ENCODE measurements at regions not wholly inside any gene's neighbourhood (a gene's known extent, or its start where the extent isn't known, plus 50 kb on each side); places are given as distances from the start of the nearest gene placed in this dataset.
"Not testable (repeated sequence)": the region's sequence is repeated elsewhere in the genome, so short reads cannot be mapped to it uniquely, and the experiment has no call there.

DNA sequence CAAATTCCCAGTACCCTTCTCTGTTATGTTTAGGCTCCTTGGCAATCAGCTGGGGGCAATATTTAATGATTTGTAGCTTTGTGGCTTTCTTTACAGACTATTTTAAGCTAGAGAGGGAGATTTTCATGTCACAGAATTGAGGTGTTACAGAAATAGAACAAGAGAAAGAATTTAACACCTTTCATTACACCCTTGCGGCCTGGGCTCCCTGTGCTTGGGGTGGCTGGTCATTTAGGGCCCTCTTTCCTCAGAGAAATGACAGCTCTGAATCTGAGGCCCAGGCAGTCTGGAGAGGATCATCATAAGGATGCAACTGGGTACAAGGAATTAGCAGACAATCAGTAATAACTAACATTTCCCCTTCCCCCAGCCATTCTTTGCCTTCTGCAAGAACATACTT, 104.5 kb upstream of the INTU start:
- Histone ChIP-seq H3K27me3 (ENCODE audit: control insufficient read depth, insufficient read depth, low read length) (peaks cover 9% of the 10 kb centered on the region), H3K36me3 (ENCODE audit: insufficient read depth, low read length) (no peaks in the 10 kb centered on the region), H3K4me1 (ENCODE audit: control insufficient read depth, insufficient read depth, low read length) (no peaks in the 10 kb centered on the region), H3K9ac (ENCODE audit: low read depth, low read length) (no peak overlapping the region), H3K4me2 (ENCODE audit: low read length) (no peak overlapping the region), H3K9me3 (replicated peaks; ENCODE audit: low read length) (no peaks in the 10 kb centered on the region), H3K4me3 (ENCODE audit: low read length) (no peak overlapping the region)

DNA sequence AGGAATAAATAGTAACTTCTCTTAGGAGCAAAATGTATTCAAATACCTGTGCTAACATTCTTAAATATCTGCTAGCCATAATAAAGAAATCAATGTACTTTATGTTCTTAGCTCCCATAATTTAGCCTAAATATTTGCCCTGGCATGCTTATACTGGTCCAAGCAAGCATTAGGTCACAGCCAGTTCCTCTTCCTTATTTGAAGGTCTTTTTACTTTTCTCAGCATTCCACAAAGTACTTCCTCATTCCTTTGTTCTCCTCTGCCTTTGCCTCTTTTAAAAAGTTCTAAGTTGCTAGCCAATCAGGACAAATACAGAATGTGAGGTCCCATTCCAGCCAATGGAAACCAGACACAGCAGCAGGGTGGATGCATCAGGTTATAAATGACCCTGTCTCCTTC, 102.9 kb upstream of the INTU start:
- H3K27me3 ChIP-seq (ENCODE audit: control insufficient read depth, insufficient read depth, low read length); H3K4me2 ChIP-seq (ENCODE audit: low read length); H3K4me1 ChIP-seq (ENCODE audit: control insufficient read depth, insufficient read depth, low read length); H3K9me3 ChIP-seq (replicated peaks; ENCODE audit: low read length); H3K9ac ChIP-seq (ENCODE audit: low read depth, low read length); H3K4me3 ChIP-seq (ENCODE audit: low read length); H3K36me3 ChIP-seq (ENCODE audit: insufficient read depth, low read length): not testable (repeated sequence)

DNA sequence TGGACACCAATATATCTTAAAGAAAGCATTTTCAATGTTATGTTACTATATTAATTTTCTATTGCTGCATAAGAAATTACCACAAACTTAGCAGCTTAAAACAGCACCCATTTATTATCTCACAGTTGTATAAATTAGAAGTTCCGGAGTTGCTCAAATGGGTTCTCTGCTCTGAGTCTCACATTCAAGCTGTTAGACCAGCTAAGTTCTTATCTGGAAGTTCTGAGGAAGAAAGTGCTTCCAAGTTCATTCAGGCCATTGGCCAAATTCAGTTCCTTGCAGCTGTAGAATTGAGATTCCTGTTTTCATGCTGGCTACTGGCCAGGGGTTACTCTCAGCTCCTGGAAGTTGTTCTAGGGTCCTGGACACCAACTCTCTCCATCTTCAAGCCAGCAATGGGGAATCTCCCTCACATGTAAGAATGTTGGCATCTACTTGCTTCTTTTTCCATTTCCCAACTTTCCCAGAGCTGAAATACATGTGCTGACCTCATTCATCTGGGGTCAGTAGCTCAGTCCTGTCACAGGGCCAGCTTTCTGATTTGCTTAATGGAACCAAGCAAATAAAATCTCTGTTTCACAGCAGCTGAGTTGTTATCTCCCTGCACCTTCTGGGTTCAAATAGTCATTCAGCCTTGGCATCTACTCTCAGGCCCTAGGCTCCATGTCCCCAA, 99.6 kb upstream of the INTU start:
- Histone ChIP-seq H3K4me3 (ENCODE audit: low read length) (no peak overlapping the region), H3K4me1 (ENCODE audit: control insufficient read depth, insufficient read depth, low read length) (no peaks in the 10 kb centered on the region), H3K9me3 (replicated peaks; ENCODE audit: low read length) (no peaks in the 10 kb centered on the region), H3K27me3 (ENCODE audit: control insufficient read depth, insufficient read depth, low read length) (peaks cover 2% of the 10 kb centered on the region), H3K36me3 (ENCODE audit: insufficient read depth, low read length) (no peaks in the 10 kb centered on the region), H3K4me2 (ENCODE audit: low read length) (no peak overlapping the region), H3K9ac (ENCODE audit: low read depth, low read length) (no peak overlapping the region)

DNA sequence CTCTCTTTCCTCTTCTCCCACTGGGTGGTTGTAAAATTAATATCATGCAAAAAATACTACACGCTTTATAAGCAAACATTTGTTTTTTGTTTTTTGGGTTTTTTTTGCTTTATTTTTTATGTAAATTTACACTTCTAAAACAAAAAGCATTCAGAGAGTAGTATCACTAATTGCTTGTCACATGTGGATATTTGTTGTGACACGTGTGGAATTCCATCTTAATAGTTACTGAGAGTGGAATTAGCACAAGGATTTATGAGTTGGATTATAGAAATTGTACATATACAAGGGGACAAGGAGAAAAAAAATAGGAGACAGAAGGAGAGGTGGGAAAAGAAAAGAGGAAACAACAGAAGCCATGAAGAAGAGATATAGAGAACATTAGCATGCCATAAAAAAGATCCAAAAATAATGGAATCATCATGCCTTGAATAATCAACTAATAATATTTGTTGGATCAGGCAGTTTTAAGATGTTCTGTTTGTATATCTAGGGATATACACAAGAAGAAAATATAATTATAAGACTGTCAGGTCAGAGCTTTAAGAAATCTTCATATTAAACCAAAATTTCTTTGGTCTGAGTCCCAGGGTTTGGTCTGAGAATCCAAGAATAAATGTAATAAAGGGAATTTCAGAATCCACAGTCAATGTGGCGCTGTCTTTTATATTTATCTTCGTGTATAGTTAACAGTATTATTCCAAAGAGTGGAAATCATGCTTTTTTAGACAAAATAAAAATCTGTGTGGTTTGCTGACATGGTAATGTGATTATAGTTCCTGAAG, 98.5 kb upstream of the INTU start:
- Histone ChIP-seq H3K9me3 (replicated peaks; ENCODE audit: low read length) (no peaks in the 10 kb centered on the region), H3K4me2 (ENCODE audit: low read length) (no peak overlapping the region), H3K9ac (ENCODE audit: low read depth, low read length) (no peak overlapping the region)

DNA sequence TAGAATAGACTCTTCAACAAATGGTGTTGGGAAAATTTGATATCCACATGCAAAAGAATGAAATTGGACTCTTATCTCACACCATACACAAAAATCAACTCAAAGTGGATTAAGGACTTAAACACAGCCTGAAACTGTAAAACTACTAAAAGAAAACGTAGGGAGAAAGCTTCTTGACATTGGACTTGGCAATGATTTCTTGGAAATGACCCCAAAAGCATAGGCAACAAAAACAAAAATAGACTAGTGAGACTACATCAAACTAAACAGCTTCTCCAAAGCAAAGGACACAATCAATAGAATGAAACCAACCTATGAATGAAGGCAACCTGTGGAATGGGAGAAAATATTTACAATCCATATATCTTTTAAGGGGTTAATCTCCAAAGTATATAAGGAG, 94.7 kb upstream of the INTU start:
- Histone ChIP-seq H3K9ac (ENCODE audit: low read depth, low read length) (no peak overlapping the region), H3K36me3 (ENCODE audit: insufficient read depth, low read length) (no peaks in the 10 kb centered on the region), H3K4me2 (ENCODE audit: low read length) (no peak overlapping the region), H3K27me3 (ENCODE audit: control insufficient read depth, insufficient read depth, low read length) (peaks cover 3% of the 10 kb centered on the region), H3K4me1 (ENCODE audit: control insufficient read depth, insufficient read depth, low read length) (no peaks in the 10 kb centered on the region), H3K9me3 (replicated peaks; ENCODE audit: low read length) (no peaks in the 10 kb centered on the region), H3K4me3 (ENCODE audit: low read length) (no peak overlapping the region)

More for the DNA sequence above, 98.5 kb upstream of the INTU start:
- H3K4me1 ChIP-seq (ENCODE audit: control insufficient read depth, insufficient read depth, low read length), result no peaks in the 10 kb centered on the region
- peaks cover under 1% of the 10 kb centered on the region for H3K27me3 ChIP-seq (ENCODE audit: control insufficient read depth, insufficient read depth, low read length)
- H3K4me3 ChIP-seq (ENCODE audit: low read length), result no peak overlapping the region
- H3K36me3 ChIP-seq (ENCODE audit: insufficient read depth, low read length), result no peaks in the 10 kb centered on the region

DNA sequence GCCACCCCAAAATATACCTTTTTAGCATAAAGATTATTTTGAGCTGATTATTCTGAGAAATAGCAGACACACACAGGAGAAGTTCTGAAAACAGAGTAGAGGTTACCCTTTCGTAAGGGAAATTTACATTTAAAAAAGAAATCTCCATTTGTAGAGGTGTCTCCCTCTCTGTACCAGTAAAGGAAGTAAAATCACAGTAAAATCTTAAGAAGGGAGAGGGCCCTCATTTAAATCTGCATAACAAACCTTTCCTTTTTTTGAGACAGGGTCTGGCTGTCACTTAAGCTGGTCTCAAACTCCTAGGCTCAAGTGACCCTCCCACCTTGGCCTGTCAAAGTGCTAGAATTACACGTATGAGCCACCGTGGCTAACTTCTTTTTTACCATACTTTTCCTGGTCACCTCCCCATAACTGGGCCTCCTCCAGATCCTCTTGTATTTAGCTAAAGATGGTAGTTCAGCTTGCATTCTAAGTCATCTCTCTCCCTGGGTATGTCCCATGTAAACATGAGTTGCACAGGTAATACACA, 92.2 kb upstream of the INTU start:
- H3K27me3 ChIP-seq (ENCODE audit: control insufficient read depth, insufficient read depth, low read length), result peaks cover 3% of the 10 kb centered on the region
- no peak overlapping the region for H3K4me2 ChIP-seq (ENCODE audit: low read length)
- no peak overlapping the region for H3K9ac ChIP-seq (ENCODE audit: low read depth, low read length)

DNA sequence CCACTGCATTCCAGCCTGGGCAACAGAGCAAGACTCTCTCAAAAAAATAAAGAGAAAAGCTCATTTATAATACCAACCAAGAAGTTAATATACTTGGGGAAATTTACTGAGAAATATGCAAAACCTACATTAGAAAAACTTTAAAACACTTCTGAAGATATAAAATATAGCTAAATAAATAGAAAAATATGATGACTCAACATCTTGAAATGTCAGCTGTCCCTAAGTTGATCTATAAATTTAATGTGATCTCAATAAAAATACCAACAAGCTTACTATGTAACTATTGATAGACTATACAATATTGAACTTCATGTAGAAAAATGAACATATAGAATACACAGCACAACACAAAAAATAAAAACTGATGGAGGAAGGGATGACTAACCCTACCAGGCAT, 87.5 kb upstream of the INTU start:
- H3K4me2 ChIP-seq (ENCODE audit: low read length), result no peak overlapping the region
- no peak overlapping the region for H3K4me3 ChIP-seq (ENCODE audit: low read length)
- H3K36me3 ChIP-seq (ENCODE audit: insufficient read depth, low read length), result no peaks in the 10 kb centered on the region
- H3K9me3 ChIP-seq (replicated peaks; ENCODE audit: low read length), result no peaks in the 10 kb centered on the region
- no peaks in the 10 kb centered on the region for H3K4me1 ChIP-seq (ENCODE audit: control insufficient read depth, insufficient read depth, low read length)
- H3K27me3 ChIP-seq (ENCODE audit: control insufficient read depth, insufficient read depth, low read length), result peaks cover 3% of the 10 kb centered on the region
- no peak overlapping the region for H3K9ac ChIP-seq (ENCODE audit: low read depth, low read length)

More for the DNA sequence above, 92.2 kb upstream of the INTU start:
- Histone ChIP-seq H3K4me3 (ENCODE audit: low read length) (no peak overlapping the region), H3K4me1 (ENCODE audit: control insufficient read depth, insufficient read depth, low read length) (no peaks in the 10 kb centered on the region), H3K9me3 (replicated peaks; ENCODE audit: low read length) (no peaks in the 10 kb centered on the region), H3K36me3 (ENCODE audit: insufficient read depth, low read length) (no peaks in the 10 kb centered on the region)

GRCh38 chr4:127548990-127549925, 83.5 kb upstream of the INTU start:
- H3K9me3 ChIP-seq (replicated peaks; ENCODE audit: low read length), result no peaks in the 10 kb centered on the region
- no peaks in the 10 kb centered on the region for H3K4me1 ChIP-seq (ENCODE audit: control insufficient read depth, insufficient read depth, low read length)
- no peak overlapping the region for H3K4me3 ChIP-seq (ENCODE audit: low read length)
- no peak overlapping the region for H3K4me2 ChIP-seq (ENCODE audit: low read length)
- H3K9ac ChIP-seq (ENCODE audit: low read depth, low read length), result no peak overlapping the region
- no peaks in the 10 kb centered on the region for H3K36me3 ChIP-seq (ENCODE audit: insufficient read depth, low read length)
- peaks cover 3% of the 10 kb centered on the region for H3K27me3 ChIP-seq (ENCODE audit: control insufficient read depth, insufficient read depth, low read length)

- no peaks in the 10 kb centered on the region for H3K9me3 ChIP-seq (replicated peaks; ENCODE audit: low read length)
- H3K4me2 ChIP-seq (ENCODE audit: low read length), result no peak overlapping the region
- no peak overlapping the region for H3K9ac ChIP-seq (ENCODE audit: low read depth, low read length)
- no peaks in the 10 kb centered on the region for H3K4me1 ChIP-seq (ENCODE audit: control insufficient read depth, insufficient read depth, low read length)
- H3K36me3 ChIP-seq (ENCODE audit: insufficient read depth, low read length), result no peaks in the 10 kb centered on the region
- peaks cover 3% of the 10 kb centered on the region for H3K27me3 ChIP-seq (ENCODE audit: control insufficient read depth, insufficient read depth, low read length)
- H3K4me3 ChIP-seq (ENCODE audit: low read length), result no peak overlapping the region
Observed at GRCh38 chr4:127555106-127555505, 77.7 kb upstream of the INTU start.

- Histone ChIP-seq H3K4me3 (ENCODE audit: low read length) (no peak overlapping the region), H3K4me2 (ENCODE audit: low read length) (no peak overlapping the region), H3K9me3 (replicated peaks; ENCODE audit: low read length) (no peaks in the 10 kb centered on the region), H3K9ac (ENCODE audit: low read depth, low read length) (no peak overlapping the region), H3K4me1 (ENCODE audit: control insufficient read depth, insufficient read depth, low read length) (no peaks in the 10 kb centered on the region), H3K27me3 (ENCODE audit: control insufficient read depth, insufficient read depth, low read length) (no peaks in the 10 kb centered on the region), H3K36me3 (ENCODE audit: insufficient read depth, low read length) (no peaks in the 10 kb centered on the region)
Observed at GRCh38 chr4:127558088-127558487, 74.7 kb upstream of the INTU start.

Data from skeletal muscle satellite cell (primary cell).